Gastroesophageal sphincter (tissue), 4 donors: ENCODE measurements at regions not wholly inside any gene's neighbourhood (a gene's known extent, or its start where the extent isn't known, plus 50 kb on each side); places are given as distances from the start of the nearest gene placed in this dataset.
"Not testable (repeated sequence)": the region's sequence is repeated elsewhere in the genome, so short reads cannot be mapped to it uniquely, and the experiment has no call there.

ENCODE experiments used
- ATAC-seq: fragments of 150-250 bp; one replicate; pipeline ENCODE4 v1.9.1; 2016; ENCODE audit warnings: mild to moderate bottlenecking, moderate library complexity
- H3K27ac ChIP-seq, 4 donors: fragments of 200-600 bp; sonication (generic) in 3 of 4; 1 replicate in 3 of 4; 2 replicates in 1 of 4; pipeline ENCODE4 v1.5.1; 2016 to 2019
- H3K27me3 ChIP-seq: fragments of 200-600 bp; sonication (generic); one replicate; pipeline ENCODE4 v1.5.1; 2019
- H3K36me3 ChIP-seq, 2 donors: fragments of 200-600 bp; sonication (generic); one replicate each; pipeline ENCODE4 v1.5.1; 2019; ENCODE audit warnings: control low read depth in 1 of 2
- H3K4me1 ChIP-seq, 3 donors: fragments of 200-600 bp; sonication (generic); 1 replicate in 2 of 3; 2 replicates in 1 of 3; pipeline ENCODE4 v1.5.1; 2016 to 2019; ENCODE audit warnings: control low read depth in 2 of 3
- H3K4me3 ChIP-seq, 2 donors: fragments of 200-600 bp; sonication (generic); one replicate each; pipeline ENCODE4 v1.5.1; 2019; ENCODE audit warnings: mild to moderate bottlenecking in 1 of 2, moderate library complexity in 1 of 2
- H3K9me3 ChIP-seq, 3 donors: fragments of 200-600 bp; sonication (generic); one replicate each; pipeline ENCODE4 v1.5.1; 2017 to 2019; ENCODE audit warnings: control low read depth in 2 of 3
- EP300 ChIP-seq: sonication (generic); formaldehyde crosslinking; IDR thresholded peaks from one replicate; pipeline ENCODE4 v1.6.1; 2017; ENCODE audit warnings: antibody characterized with exemption, mild to moderate bottlenecking
- POLR2A ChIP-seq, 2 donors: fragments of 450-650 bp; IDR thresholded peaks; one replicate each; pipeline ENCODE4 v1.6.1; 2017; ENCODE audit warnings: antibody characterized with exemption in 2 of 2, mild to moderate bottlenecking in 2 of 2, moderate library complexity in 1 of 2
- POLR2AphosphoS5 ChIP-seq: sonication (generic); formaldehyde crosslinking; IDR thresholded peaks from one replicate; pipeline ENCODE4 v1.6.1; 2017; ENCODE audit warnings: antibody characterized with exemption
- WGBS, 2 donors: methylation state at CpG; one replicate each; pipeline ENCODE4 v1.1.5; 2018; ENCODE audit warnings: low coverage in 1 of 2; 5-methylcytosine and 5-hydroxymethylcytosine counted together
- TF ChIP-seq, protein P1 (sequence below), 4 experiments: fragments of 200-600 bp in 2 of 4; fragments of 450-650 bp in 2 of 4; sonication (generic) in 1 of 4; IDR thresholded peaks; one replicate each; pipeline ENCODE4 v1.5.1; 2017 to 2019; ENCODE audit warnings: antibody characterized with exemption in 4 of 4, mild to moderate bottlenecking in 2 of 4, moderate library complexity in 2 of 4

DNA sequence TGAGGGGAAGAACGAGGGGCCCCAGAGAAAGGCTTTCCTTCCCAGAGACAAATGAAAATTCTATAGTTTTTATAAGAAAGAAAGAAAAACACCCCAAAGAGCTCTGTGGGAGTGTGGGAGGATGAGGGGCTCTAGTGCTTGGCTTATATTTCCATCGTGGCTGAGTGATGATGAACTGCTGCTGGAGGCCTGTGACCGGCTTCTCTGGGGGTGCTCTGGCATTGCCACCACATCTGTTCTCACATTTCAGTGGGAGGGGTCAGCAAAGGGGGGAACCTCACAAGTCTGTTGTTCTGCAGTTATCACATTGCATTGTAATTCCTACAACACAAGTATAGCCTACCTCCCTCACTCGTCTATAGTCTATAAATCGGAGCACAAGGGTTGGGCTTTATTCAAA is 67.6 kb upstream of the BACH2 start:
- peaks cover under 1 to 14% (median 4%) of the 10 kb centered on the region in 3 donors for H3K4me1 ChIP-seq
- no peak overlapping the region for H3K27ac ChIP-seq
- no peaks in the 10 kb centered on the region for H3K27me3 ChIP-seq
- no peaks in the 10 kb centered on the region for H3K9me3 ChIP-seq
- no peaks in the 10 kb centered on the region for H3K36me3 ChIP-seq
- no peak overlapping the region for H3K4me3 ChIP-seq
- ATAC-seq: no peak
- TF ChIP-seq, protein P1, sequence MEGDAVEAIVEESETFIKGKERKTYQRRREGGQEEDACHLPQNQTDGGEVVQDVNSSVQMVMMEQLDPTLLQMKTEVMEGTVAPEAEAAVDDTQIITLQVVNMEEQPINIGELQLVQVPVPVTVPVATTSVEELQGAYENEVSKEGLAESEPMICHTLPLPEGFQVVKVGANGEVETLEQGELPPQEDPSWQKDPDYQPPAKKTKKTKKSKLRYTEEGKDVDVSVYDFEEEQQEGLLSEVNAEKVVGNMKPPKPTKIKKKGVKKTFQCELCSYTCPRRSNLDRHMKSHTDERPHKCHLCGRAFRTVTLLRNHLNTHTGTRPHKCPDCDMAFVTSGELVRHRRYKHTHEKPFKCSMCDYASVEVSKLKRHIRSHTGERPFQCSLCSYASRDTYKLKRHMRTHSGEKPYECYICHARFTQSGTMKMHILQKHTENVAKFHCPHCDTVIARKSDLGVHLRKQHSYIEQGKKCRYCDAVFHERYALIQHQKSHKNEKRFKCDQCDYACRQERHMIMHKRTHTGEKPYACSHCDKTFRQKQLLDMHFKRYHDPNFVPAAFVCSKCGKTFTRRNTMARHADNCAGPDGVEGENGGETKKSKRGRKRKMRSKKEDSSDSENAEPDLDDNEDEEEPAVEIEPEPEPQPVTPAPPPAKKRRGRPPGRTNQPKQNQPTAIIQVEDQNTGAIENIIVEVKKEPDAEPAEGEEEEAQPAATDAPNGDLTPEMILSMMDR (IDR thresholded peaks at IDR 0.05): no peak
- TF ChIP-seq EP300 (no peak), POLR2A (IDR thresholded peaks at IDR 0.05) (no peak), POLR2AphosphoS5 (no peak)
- WGBS, 2 donors: 79 to 82% methylated on average over 3 to 5 of the region's 5 CpGs

GRCh38 chr6:90362318-90362717 is 65.7 kb upstream of the BACH2 start:
- H3K36me3 ChIP-seq: no peaks in the 10 kb centered on the region
- H3K9me3 ChIP-seq: no peaks in the 10 kb centered on the region
- no peaks in the 10 kb centered on the region for H3K4me1 ChIP-seq
- 24 to 33% methylated on average over 3 of the region's 3 CpGs for WGBS, 2 donors
- ATAC-seq: no peak
- H3K4me3 ChIP-seq: no peak overlapping the region
- H3K27ac ChIP-seq: no peak overlapping the region
- TF ChIP-seq POLR2AphosphoS5: no peak
- no peak for TF ChIP-seq POLR2A (IDR thresholded peaks at IDR 0.05)
- TF ChIP-seq, protein P1 (IDR thresholded peaks at IDR 0.05): no peak
- no peak for TF ChIP-seq EP300
- H3K27me3 ChIP-seq: no peaks in the 10 kb centered on the region

GRCh38 chr6:90361174-90361573 is 64.5 kb upstream of the BACH2 start:
- Histone ChIP-seq H3K27me3 (no peaks in the 10 kb centered on the region), H3K36me3 (no peaks in the 10 kb centered on the region), H3K4me1 (no peaks in the 10 kb centered on the region), H3K9me3 (no peaks in the 10 kb centered on the region), H3K4me3 (no peak overlapping the region), H3K27ac (no peak overlapping the region)
- no peak for ATAC-seq
- TF ChIP-seq EP300: no peak
- TF ChIP-seq POLR2A (IDR thresholded peaks at IDR 0.05): no peak
- no peak for TF ChIP-seq POLR2AphosphoS5
- TF ChIP-seq, protein P1 (IDR thresholded peaks at IDR 0.05): no peak
- WGBS, 2 donors: 82 to 84% methylated on average over 4 of the region's 4 CpGs

DNA sequence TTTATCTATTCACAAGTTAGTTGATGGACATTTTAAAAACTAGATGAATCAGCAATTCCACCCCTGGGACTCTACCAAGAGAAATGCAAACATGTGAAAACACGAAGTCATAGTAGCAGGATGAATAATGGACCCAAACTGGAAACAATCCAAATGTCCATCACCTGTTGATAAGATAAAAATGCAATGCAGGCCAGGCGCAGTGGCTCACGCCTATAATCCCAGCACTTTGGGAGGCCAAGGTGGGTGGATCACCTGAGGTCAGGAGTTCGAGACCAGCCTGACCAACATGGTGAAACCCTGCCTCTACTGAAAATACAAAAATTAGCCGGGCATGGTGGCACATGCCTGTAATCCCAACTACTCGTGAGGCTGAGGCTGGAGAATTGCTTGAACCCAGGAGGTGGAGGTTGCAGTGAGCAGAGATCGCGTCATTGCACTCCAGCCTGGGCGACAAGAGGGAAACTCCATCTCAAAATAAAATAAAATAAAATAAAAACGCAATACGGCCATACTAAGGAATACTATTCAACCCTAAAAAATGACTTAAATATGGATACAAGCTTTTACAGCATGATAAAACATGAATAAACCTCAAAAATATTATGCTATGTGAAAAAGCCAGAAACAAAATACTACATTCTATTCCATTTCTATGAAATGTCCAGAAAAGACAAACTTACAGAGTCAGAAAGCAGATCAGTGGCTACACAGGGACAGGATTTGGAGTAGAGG is 61.6 kb upstream of the BACH2 start:
- not testable (repeated sequence) for H3K27ac ChIP-seq, H3K9me3 ChIP-seq, ATAC-seq, H3K27me3 ChIP-seq, H3K36me3 ChIP-seq, H3K4me3 ChIP-seq, H3K4me1 ChIP-seq
- 80 to 84% methylated on average over 8 of the region's 11 CpGs for WGBS, 2 donors

GRCh38 chr6:90356012-90356421 is 59.4 kb upstream of the BACH2 start:
- no peak overlapping the region for H3K4me3 ChIP-seq
- H3K27ac ChIP-seq: no peak overlapping the region
- WGBS, 2 donors: 72 to 83% methylated on average over 1 to 6 of the region's 12 CpGs
- no peaks in the 10 kb centered on the region for H3K27me3 ChIP-seq
- no peaks in the 10 kb centered on the region for H3K36me3 ChIP-seq
- TF ChIP-seq POLR2A (IDR thresholded peaks at IDR 0.05): no peak
- no peak for TF ChIP-seq EP300
- TF ChIP-seq, protein P1 (IDR thresholded peaks at IDR 0.05): no peak
- no peak for TF ChIP-seq POLR2AphosphoS5
- no peaks in the 10 kb centered on the region for H3K4me1 ChIP-seq
- ATAC-seq: no peak
- H3K9me3 ChIP-seq: no peaks in the 10 kb centered on the region
